ENCODE measurements at regions not wholly inside any gene's neighbourhood (a gene's known extent, or its start where the extent isn't known, plus 50 kb on each side); places are given as distances from the start of the nearest gene placed in this dataset.

DNA sequence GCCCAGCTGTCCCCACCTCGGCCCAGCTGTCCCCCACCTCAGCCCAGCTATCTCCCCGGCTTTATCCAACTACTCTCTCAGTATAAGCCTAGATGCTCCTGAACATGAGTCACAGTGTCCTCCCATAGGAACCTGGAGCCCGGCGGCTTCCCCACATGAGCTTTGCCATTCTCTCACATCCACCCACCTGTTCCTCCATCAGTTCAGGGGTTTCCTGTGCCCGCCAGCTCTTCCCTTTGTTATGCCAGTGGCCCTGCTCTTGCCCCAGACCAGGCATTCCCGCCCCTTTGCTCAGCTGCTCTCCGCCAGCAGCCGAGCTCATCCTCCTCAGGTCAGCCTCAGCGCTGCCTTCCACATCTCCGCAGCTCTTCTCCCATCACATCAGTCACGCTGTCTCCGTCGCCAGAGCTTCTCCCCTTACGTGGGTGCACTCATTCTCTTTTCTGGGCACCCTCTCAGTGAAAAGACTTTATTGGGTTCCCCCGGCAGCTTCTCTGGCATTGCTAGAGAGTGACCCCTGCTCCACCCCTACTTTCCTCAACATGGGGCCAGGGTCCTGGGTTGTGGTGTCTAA, 89.5 kb upstream of the CSF3R start:
- ATAC-seq: no peak
- intact Hi-C loops (cut with DNase I): no loop called here
- H3K4me3 ChIP-seq: no peak overlapping the region
- TF ChIP-seq, protein P1, sequence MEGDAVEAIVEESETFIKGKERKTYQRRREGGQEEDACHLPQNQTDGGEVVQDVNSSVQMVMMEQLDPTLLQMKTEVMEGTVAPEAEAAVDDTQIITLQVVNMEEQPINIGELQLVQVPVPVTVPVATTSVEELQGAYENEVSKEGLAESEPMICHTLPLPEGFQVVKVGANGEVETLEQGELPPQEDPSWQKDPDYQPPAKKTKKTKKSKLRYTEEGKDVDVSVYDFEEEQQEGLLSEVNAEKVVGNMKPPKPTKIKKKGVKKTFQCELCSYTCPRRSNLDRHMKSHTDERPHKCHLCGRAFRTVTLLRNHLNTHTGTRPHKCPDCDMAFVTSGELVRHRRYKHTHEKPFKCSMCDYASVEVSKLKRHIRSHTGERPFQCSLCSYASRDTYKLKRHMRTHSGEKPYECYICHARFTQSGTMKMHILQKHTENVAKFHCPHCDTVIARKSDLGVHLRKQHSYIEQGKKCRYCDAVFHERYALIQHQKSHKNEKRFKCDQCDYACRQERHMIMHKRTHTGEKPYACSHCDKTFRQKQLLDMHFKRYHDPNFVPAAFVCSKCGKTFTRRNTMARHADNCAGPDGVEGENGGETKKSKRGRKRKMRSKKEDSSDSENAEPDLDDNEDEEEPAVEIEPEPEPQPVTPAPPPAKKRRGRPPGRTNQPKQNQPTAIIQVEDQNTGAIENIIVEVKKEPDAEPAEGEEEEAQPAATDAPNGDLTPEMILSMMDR (IDR thresholded peaks at IDR 0.05): no peak
- no peaks in the 10 kb centered on the region for H3K4me1 ChIP-seq
- H3K27ac ChIP-seq: no peak overlapping the region
- DNase-seq: peak; percentile 12
- H3K27me3 ChIP-seq (ENCODE audit: low read depth): peaks cover 36% of the 10 kb centered on the region
- no peaks in the 10 kb centered on the region for H3K36me3 ChIP-seq
- H3K9me3 ChIP-seq: no peaks in the 10 kb centered on the region

- intact Hi-C loops (cut with DNase I): no loop called here
- Histone ChIP-seq H3K4me3 (no peak overlapping the region), H3K27ac (no peak overlapping the region), H3K4me1 (no peaks in the 10 kb centered on the region), H3K9me3 (no peaks in the 10 kb centered on the region), H3K27me3 (ENCODE audit: low read depth) (peaks cover 35% of the 10 kb centered on the region), H3K36me3 (no peaks in the 10 kb centered on the region)
- TF ChIP-seq, protein P1 (IDR thresholded peaks at IDR 0.05): no peak
- ATAC-seq: no peak
- peak; percentile 18 for DNase-seq
Measured at GRCh38 chr1:36571106-36571505, 88.4 kb upstream of the CSF3R start.

DNA sequence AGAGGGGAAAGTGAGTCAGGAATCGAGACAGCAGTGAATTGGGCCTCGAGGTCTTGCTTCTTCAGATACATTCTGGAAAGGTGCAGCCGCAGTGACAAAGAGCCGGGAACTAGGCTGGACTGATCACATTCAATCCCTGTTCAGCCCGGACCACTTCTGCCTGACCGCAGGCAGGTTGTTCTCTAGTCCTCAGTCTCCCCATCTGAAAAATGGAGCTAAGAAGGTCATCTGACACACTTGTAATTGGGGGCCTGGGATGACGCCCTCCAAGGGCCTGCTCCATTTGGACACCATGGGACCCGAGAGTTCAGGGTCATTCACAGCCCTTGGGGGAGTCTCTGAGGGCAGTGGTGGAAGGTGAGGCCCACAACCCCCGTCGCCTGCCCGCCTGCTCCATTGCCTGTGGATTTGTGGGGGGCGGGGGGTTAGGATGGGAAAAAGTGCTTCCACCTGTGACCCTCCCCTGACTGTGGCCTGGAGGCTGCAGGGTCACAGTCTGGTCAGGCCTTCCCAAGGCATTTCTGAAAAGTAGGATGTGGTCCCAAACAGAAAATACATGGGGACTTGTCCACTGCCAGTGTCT, 87.9 kb upstream of the CSF3R start:
- ATAC-seq: no peak

GRCh38 chr1:36570006-36570405, 87.3 kb upstream of the CSF3R start:
- H3K36me3 ChIP-seq: no peaks in the 10 kb centered on the region
- intact Hi-C loops (cut with DNase I): no loop called here
- peak; percentile 39 for DNase-seq
- TF ChIP-seq, protein P1 (IDR thresholded peaks at IDR 0.05): no peak
- no peak for ATAC-seq
- peaks cover 32% of the 10 kb centered on the region for H3K27me3 ChIP-seq (ENCODE audit: low read depth)
- no peak overlapping the region for H3K4me3 ChIP-seq
- no peaks in the 10 kb centered on the region for H3K9me3 ChIP-seq
- no peak overlapping the region for H3K27ac ChIP-seq
- H3K4me1 ChIP-seq: no peaks in the 10 kb centered on the region

More for the DNA sequence above, 87.9 kb upstream of the CSF3R start:
- peak; percentile 21 for DNase-seq
- Histone ChIP-seq H3K9me3 (no peaks in the 10 kb centered on the region), H3K4me1 (no peaks in the 10 kb centered on the region), H3K27ac (no peak overlapping the region), H3K36me3 (no peaks in the 10 kb centered on the region), H3K27me3 (ENCODE audit: low read depth) (peaks cover 31% of the 10 kb centered on the region), H3K4me3 (no peak overlapping the region)
- intact Hi-C loops (cut with DNase I): no loop called here
- TF ChIP-seq, protein P1 (IDR thresholded peaks at IDR 0.05): no peak

DNA sequence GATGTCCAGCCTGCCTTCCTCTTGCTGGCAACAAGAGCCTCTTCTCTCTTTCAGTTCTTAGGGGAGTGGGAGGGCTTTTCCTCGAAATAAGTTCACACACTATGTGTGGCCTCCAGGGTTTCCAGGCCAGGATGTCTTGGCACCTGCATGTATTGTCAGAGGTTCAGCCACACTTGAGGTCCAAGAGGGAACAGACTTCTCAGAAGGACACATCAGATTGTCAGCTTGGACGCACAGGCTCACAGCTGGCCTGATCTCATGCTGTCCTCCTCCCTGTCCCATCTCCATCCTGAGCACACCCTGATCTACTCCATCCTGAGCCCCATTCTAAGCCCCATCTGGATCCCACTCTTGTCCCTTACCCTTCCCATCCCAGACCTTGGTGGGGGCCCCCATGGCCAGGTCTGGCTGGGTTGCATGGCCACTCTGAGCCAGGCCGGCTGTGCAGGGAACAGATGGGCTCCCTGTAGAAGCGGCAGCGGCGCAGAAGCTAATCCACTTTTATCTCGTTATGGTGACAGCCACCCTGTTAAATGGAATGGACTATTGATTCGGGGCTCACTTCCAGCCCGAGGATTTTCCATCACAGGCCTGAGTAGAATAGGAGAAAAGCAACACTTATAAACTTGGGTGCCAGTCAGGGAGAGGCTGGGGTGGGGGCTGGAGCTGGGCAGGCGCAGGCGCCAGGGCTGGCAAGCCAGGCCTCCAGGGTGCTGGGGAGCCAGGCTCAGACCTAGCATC, 85.1 kb upstream of the CSF3R start:
- Histone ChIP-seq H3K27ac (no peak overlapping the region), H3K4me3 (no peak overlapping the region), H3K36me3 (no peaks in the 10 kb centered on the region), H3K27me3 (ENCODE audit: low read depth) (peaks cover 16% of the 10 kb centered on the region), H3K9me3 (no peaks in the 10 kb centered on the region), H3K4me1 (no peaks in the 10 kb centered on the region)
- DNase-seq (peak; percentile 32), ATAC-seq (no peak)
- TF ChIP-seq, protein P1 (IDR thresholded peaks at IDR 0.05): no peak
- intact Hi-C loops (cut with DNase I): no loop called here

Measured in lower lobe of right lung (tissue), 2 donors.